CD14-positive monocyte (primary cell): ENCODE measurements at regions not wholly inside any gene's neighbourhood (a gene's known extent, or its start where the extent isn't known, plus 50 kb on each side); places are given as distances from the start of the nearest gene placed in this dataset.

Experiments
- DNase-seq, 3 donors: peaks; one replicate each; pipeline ENCODE4 v3.0.0-alpha.2; 2011 to 2022
- H2AFZ ChIP-seq: 2 replicates; pipeline ENCODE4 v1.6.0; 2012; ENCODE audit warnings: mild to moderate bottlenecking, low read depth, low read length, inconsistent platforms; ENCODE audit not compliant: insufficient read depth, poor library complexity, severe bottlenecking
- H3K27ac ChIP-seq, 2 donors: 1 replicate in 1 of 2; 2 replicates in 1 of 2; pipeline ENCODE4 v1.5.1; 2012 to 2013; ENCODE audit warnings: low read length in 2 of 2, control low read depth in 1 of 2, inconsistent platforms in 1 of 2, low read depth in 1 of 2, mild to moderate bottlenecking in 1 of 2
- H3K27me3 ChIP-seq, 2 donors: one replicate each; pipeline versions ENCODE4 v1.6.0 to v1.6.1; 2011 to 2013; ENCODE audit warnings: low read length in 2 of 2; ENCODE audit not compliant: control insufficient read depth in 2 of 2, insufficient read depth in 2 of 2
- H3K36me3 ChIP-seq, 2 donors: replicated peaks in 1 of 2; 1 replicate in 1 of 2; 2 replicates in 1 of 2; pipeline versions ENCODE4 v1.5.1 to v1.6.1; 2012 to 2013; ENCODE audit warnings: low read length in 2 of 2, control low read depth in 1 of 2, inconsistent platforms in 1 of 2, mild to moderate bottlenecking in 1 of 2; ENCODE audit not compliant: insufficient read depth in 2 of 2, control insufficient read depth in 1 of 2
- H3K4me1 ChIP-seq, 2 donors: 1 replicate in 1 of 2; 2 replicates in 1 of 2; pipeline versions ENCODE4 v1.5.1 to v1.6.1; 2012 to 2013; ENCODE audit warnings: low read length in 2 of 2, control low read depth in 1 of 2, inconsistent platforms in 1 of 2, mild to moderate bottlenecking in 1 of 2, moderate library complexity in 1 of 2; ENCODE audit not compliant: insufficient read depth in 2 of 2, control insufficient read depth in 1 of 2
- H3K4me2 ChIP-seq: replicated peaks from 2 replicates; pipeline ENCODE3; 2012; ENCODE audit warnings: low read length, moderate library complexity, mild to moderate bottlenecking; ENCODE audit not compliant: poor library complexity, severe bottlenecking; ENCODE audit errors: extremely low read depth
- H3K4me3 ChIP-seq, 3 experiments: fragments of 200-600 bp in 1 of 3; sonication (generic) in 1 of 3; replicated peaks in 1 of 3; 1 replicate in 2 of 3; 2 replicates in 1 of 3; pipeline ENCODE4 v1.5.1; 2011 to 2013; ENCODE audit warnings: low read length in 3 of 3, mild to moderate bottlenecking in 3 of 3, control low read depth in 2 of 3, low read depth in 2 of 3, inconsistent platforms in 1 of 3, moderate library complexity in 1 of 3
- H3K79me2 ChIP-seq: 2 replicates; pipeline ENCODE4 v1.6.0; 2012; ENCODE audit warnings: mild to moderate bottlenecking, control low read depth, inconsistent platforms, low read length, moderate library complexity; ENCODE audit not compliant: insufficient read depth
- H3K9ac ChIP-seq: 2 replicates; pipeline ENCODE4 v1.6.0; 2017; ENCODE audit warnings: low read length, mild to moderate bottlenecking; ENCODE audit not compliant: insufficient read depth, poor library complexity, severe bottlenecking
- H3K9me3 ChIP-seq, 2 donors: replicated peaks in 1 of 2; 1 replicate in 1 of 2; 2 replicates in 1 of 2; pipeline versions ENCODE4 v1.5.1 to v1.6.1; 2012 to 2013; ENCODE audit warnings: low read length in 2 of 2, control low read depth in 1 of 2; ENCODE audit not compliant: control insufficient read depth in 1 of 2, insufficient read depth in 1 of 2
- H4K20me1 ChIP-seq: 2 replicates; pipeline ENCODE4 v1.6.0; 2012; ENCODE audit warnings: mild to moderate bottlenecking, low read length, control low read depth, moderate library complexity; ENCODE audit not compliant: insufficient read depth
- H3K27ac Mint-ChIP-seq, 7 donors: one replicate each; pipeline ENCODE4 v1.8.0; 2020; ENCODE audit warnings: mild to moderate bottlenecking in 7 of 7, mixed read lengths in 7 of 7, moderate library complexity in 6 of 7, inconsistent platforms in 2 of 7
- H3K27me3 Mint-ChIP-seq, 3 donors: one replicate each; pipeline ENCODE4 v1.8.0; 2021 to 2022; ENCODE audit warnings: low read depth in 3 of 3, mild to moderate bottlenecking in 3 of 3, mixed read lengths in 3 of 3, moderate library complexity in 3 of 3, inconsistent platforms in 1 of 3
- H3K36me3 Mint-ChIP-seq, 2 donors: one replicate each; pipeline ENCODE4 v1.8.0; 2020; ENCODE audit warnings: mixed read lengths in 2 of 2, inconsistent platforms in 1 of 2, mild to moderate bottlenecking in 1 of 2
- H3K4me1 Mint-ChIP-seq: one replicate; pipeline ENCODE4 v1.8.0; 2020; ENCODE audit warnings: mild to moderate bottlenecking, mixed read lengths
- H3K4me3 Mint-ChIP-seq, 2 donors: one replicate each; pipeline ENCODE4 v1.8.0; 2020; ENCODE audit warnings: mild to moderate bottlenecking in 2 of 2, mixed read lengths in 2 of 2, moderate library complexity in 1 of 2
- H3K9me3 Mint-ChIP-seq, 7 donors: one replicate each; pipeline ENCODE4 v1.8.0; 2020 to 2022; ENCODE audit warnings: mixed read lengths in 7 of 7, mild to moderate bottlenecking in 6 of 7, moderate library complexity in 6 of 7, inconsistent platforms in 2 of 7
- WGBS: methylation state at CpG from one replicate; pipeline ENCODE4 v1.1.5; 2013; ENCODE audit warnings: missing lambda C conversion rate; ENCODE audit not compliant: insufficient coverage; 5-methylcytosine and 5-hydroxymethylcytosine counted together
- intact Hi-C, 2 donors: fragments of 100-400 bp; cut with micrococcal nuclease; formaldehyde crosslinking; loops; one replicate each; pipeline versions ENCODE4 v1.15.0 to v1.15.1; 2023
- TF ChIP-seq, protein P1 (sequence below): fragments of 200-600 bp; IDR thresholded peaks from one replicate; pipeline ENCODE4 v1.8.0; 2022; ENCODE audit warnings: antibody characterized with exemption, mild to moderate bottlenecking

DNA sequence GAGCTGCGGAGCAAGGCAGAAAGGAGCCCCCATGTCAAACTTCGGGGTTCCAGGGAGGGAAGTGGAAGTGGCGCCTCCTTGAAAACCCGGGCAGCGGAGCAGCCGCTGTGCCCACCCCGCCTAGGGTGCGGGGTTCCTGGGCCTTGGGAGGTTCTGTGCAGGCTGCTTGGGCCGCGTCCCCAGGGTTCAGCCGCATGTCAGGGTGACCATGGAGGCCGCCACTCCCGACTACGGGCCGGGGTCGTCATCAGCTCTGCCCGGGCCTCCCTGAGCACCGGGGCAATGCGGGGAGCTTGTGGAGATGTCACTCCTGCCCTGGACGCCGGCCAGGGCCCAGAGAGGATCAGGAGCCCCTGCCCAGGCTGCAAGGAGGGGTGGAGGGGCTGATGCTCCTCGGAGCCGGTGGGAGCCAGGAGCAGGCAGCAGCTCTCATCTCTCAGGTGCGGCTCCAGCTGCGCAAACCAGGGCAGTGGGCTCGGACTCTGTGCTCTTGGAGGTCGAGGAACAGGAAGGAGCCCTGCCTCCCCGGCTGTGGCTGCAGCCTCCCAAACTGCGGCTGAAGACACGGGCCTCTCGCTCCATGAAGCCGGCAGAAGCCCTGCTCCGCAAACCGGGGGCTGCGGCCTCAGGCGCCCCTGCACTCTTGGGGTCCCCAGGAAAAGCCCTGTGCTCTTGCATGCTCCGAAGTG lies 1286.5 kb downstream of the TMEM121 start:
- Mint-ChIP-seq H3K27me3 (peaks cover 0 to 1% (median 0%) of the 10 kb centered on the region in 3 donors), H3K27ac (no peak overlapping the region), H3K4me3 (no peak overlapping the region), H3K4me1 (peaks cover 2% of the 10 kb centered on the region), H3K36me3 (no peaks in the 10 kb centered on the region), H3K9me3 (no peaks in the 10 kb centered on the region)
- Histone ChIP-seq H3K4me1 (no peaks in the 10 kb centered on the region), H2AFZ (no peak overlapping the region), H3K36me3 (no peaks in the 10 kb centered on the region), H3K4me3 (no peak overlapping the region), H3K9ac (no peak overlapping the region), H3K9me3 (no peaks in the 10 kb centered on the region), H3K4me2 (no peak overlapping the region), H3K79me2 (no peaks in the 10 kb centered on the region), H3K27ac (no peak overlapping the region), H3K27me3 (no peaks in the 10 kb centered on the region), H4K20me1 (no peaks in the 10 kb centered on the region)
- TF ChIP-seq, protein P1, sequence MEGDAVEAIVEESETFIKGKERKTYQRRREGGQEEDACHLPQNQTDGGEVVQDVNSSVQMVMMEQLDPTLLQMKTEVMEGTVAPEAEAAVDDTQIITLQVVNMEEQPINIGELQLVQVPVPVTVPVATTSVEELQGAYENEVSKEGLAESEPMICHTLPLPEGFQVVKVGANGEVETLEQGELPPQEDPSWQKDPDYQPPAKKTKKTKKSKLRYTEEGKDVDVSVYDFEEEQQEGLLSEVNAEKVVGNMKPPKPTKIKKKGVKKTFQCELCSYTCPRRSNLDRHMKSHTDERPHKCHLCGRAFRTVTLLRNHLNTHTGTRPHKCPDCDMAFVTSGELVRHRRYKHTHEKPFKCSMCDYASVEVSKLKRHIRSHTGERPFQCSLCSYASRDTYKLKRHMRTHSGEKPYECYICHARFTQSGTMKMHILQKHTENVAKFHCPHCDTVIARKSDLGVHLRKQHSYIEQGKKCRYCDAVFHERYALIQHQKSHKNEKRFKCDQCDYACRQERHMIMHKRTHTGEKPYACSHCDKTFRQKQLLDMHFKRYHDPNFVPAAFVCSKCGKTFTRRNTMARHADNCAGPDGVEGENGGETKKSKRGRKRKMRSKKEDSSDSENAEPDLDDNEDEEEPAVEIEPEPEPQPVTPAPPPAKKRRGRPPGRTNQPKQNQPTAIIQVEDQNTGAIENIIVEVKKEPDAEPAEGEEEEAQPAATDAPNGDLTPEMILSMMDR, result no peak
- 96% methylated on average over 37 of the region's 37 CpGs for WGBS
- intact Hi-C loops, result no loop called here
- DNase-seq, result no peak

DNA sequence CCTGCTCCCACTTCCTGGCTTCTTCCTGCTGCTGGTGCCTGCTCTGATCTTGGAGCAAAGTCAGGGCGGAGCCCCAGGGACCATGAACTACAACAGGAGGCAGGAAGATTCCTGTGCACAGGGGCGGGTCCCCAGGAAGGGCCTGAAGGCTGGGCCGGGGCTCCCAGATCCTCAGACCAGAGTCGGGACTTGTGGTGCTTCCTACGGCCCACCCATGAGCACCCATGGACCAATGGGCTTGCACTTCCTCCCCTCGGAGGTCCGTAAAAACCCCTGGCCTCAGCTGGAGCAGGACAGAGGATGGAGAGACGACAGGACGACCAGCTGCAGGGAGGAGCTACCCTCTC lies 1287.1 kb downstream of the TMEM121 start:
- H3K4me3 ChIP-seq, result no peak overlapping the region
- H3K4me1 Mint-ChIP-seq, result peaks cover 2% of the 10 kb centered on the region
- H3K27me3 ChIP-seq, result no peaks in the 10 kb centered on the region
- no peaks in the 10 kb centered on the region for H4K20me1 ChIP-seq
- no peaks in the 10 kb centered on the region for H3K9me3 ChIP-seq
- TF ChIP-seq, protein P1, result no peak
- intact Hi-C loops, result no loop called here
- H3K4me1 ChIP-seq, result no peaks in the 10 kb centered on the region
- H3K27me3 Mint-ChIP-seq, result peaks cover 0 to 1% (median 0%) of the 10 kb centered on the region in 3 donors
- no peak overlapping the region for H3K27ac ChIP-seq
- H3K4me2 ChIP-seq, result no peak overlapping the region
- no peak overlapping the region for H3K9ac ChIP-seq
- H2AFZ ChIP-seq, result no peak overlapping the region
- no peak overlapping the region for H3K4me3 Mint-ChIP-seq
- no peak for DNase-seq
- H3K36me3 ChIP-seq, result no peaks in the 10 kb centered on the region
- no peaks in the 10 kb centered on the region for H3K79me2 ChIP-seq
- H3K27ac Mint-ChIP-seq, result no peak overlapping the region
- WGBS, result 98% methylated on average over 7 of the region's 9 CpGs
- H3K9me3 Mint-ChIP-seq, result no peaks in the 10 kb centered on the region
- no peaks in the 10 kb centered on the region for H3K36me3 Mint-ChIP-seq
